Osteoblast (primary cell): ENCODE measurements at regions not wholly inside any gene's neighbourhood (a gene's known extent, or its start where the extent isn't known, plus 50 kb on each side); places are given as distances from the start of the nearest gene placed in this dataset.

Source experiments
- DNase-seq: peaks from one replicate; pipeline ENCODE4 v3.0.0; 2011; ENCODE audit warnings: low spot score, mixed read lengths; ENCODE audit not compliant: insufficient read length; ENCODE audit errors: missing footprints
- H2AFZ ChIP-seq: 2 replicates; pipeline ENCODE4 v1.6.0; 2011; ENCODE audit warnings: mild to moderate bottlenecking, low read length
- H3K27ac ChIP-seq: 2 replicates; pipeline ENCODE4 v1.5.1; 2011; ENCODE audit warnings: mild to moderate bottlenecking, low read depth, low read length, moderate library complexity
- H3K27me3 ChIP-seq: 2 replicates; pipeline ENCODE4 v1.6.0; 2012; ENCODE audit warnings: mild to moderate bottlenecking, control low read depth, inconsistent platforms, low read length, moderate library complexity; ENCODE audit not compliant: insufficient read depth
- H3K36me3 ChIP-seq: 2 replicates; pipeline ENCODE4 v1.5.1; 2011; ENCODE audit warnings: mild to moderate bottlenecking, low read length, control low read depth, moderate library complexity; ENCODE audit not compliant: insufficient read depth
- H3K4me1 ChIP-seq: 2 replicates; pipeline ENCODE4 v1.5.1; 2011; ENCODE audit warnings: mild to moderate bottlenecking, low read length, control low read depth, moderate library complexity; ENCODE audit not compliant: insufficient read depth
- H3K4me2 ChIP-seq: 2 replicates; pipeline ENCODE4 v1.6.0; 2011; ENCODE audit warnings: mild to moderate bottlenecking, low read length; ENCODE audit not compliant: insufficient read depth
- H3K4me3 ChIP-seq: fragments of 200-600 bp; sonication (generic); 3 replicates; pipeline ENCODE4 v1.5.1; 2012; ENCODE audit warnings: mild to moderate bottlenecking, low read length, inconsistent platforms; ENCODE audit not compliant: insufficient read depth
- H3K79me2 ChIP-seq: 2 replicates; pipeline ENCODE4 v1.6.0; 2012; ENCODE audit warnings: mild to moderate bottlenecking, low read length, control low read depth, inconsistent platforms; ENCODE audit not compliant: insufficient read depth
- H3K9me3 ChIP-seq: 2 replicates; pipeline ENCODE4 v1.5.1; 2011; ENCODE audit warnings: low read depth, low read length, control low read depth
- H4K20me1 ChIP-seq: 2 replicates; pipeline ENCODE4 v1.6.0; 2012; ENCODE audit warnings: mild to moderate bottlenecking, low read length, control low read depth; ENCODE audit not compliant: insufficient read depth
- CTCF ChIP-seq: IDR thresholded peaks from 2 replicates; pipeline ENCODE4 v1.5.1; 2011; ENCODE audit warnings: mild to moderate bottlenecking, low read depth, low read length, moderate library complexity; ENCODE audit errors: extremely low read depth

- Histone ChIP-seq H2AFZ (no peak overlapping the region), H3K4me3 (no peak overlapping the region), H3K79me2 (no peaks in the 10 kb centered on the region), H3K36me3 (no peaks in the 10 kb centered on the region), H3K27ac (no peak overlapping the region), H3K4me2 (no peak overlapping the region), H3K4me1 (no peaks in the 10 kb centered on the region), H3K9me3 (no peaks in the 10 kb centered on the region), H3K27me3 (no peaks in the 10 kb centered on the region), H4K20me1 (no peaks in the 10 kb centered on the region)
- DNase-seq = no peak
- TF ChIP-seq CTCF = no peak
Measured at GRCh38 chr2:225841314-225841713, 441.8 kb downstream of the NYAP2 start.

DNA sequence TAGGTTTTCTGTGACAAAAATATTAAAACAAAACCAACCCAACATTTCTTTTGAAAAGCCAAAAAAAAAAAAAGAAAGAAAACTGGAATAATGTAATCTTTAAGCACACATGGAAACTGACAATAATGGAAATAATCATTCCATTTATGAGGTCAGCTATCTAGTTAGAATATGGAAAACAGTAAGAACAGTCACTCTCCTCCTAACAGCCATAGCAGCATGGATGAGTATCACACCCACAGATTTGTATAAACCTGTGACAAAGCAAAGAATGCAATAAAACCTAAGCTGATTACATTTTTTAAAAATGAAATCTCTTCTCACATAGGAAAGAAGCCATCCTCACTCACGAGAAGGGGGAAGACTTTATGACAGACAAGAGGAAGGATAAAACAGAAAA is 437.8 kb downstream of the NYAP2 start:
- Histone ChIP-seq H3K27me3 (no peaks in the 10 kb centered on the region), H2AFZ (no peak overlapping the region), H3K4me3 (no peak overlapping the region), H3K4me1 (no peaks in the 10 kb centered on the region), H3K27ac (no peak overlapping the region), H3K4me2 (no peak overlapping the region), H3K79me2 (no peaks in the 10 kb centered on the region), H3K36me3 (no peaks in the 10 kb centered on the region), H4K20me1 (no peaks in the 10 kb centered on the region), H3K9me3 (no peaks in the 10 kb centered on the region)
- no peak for DNase-seq
- TF ChIP-seq CTCF = no peak

DNA sequence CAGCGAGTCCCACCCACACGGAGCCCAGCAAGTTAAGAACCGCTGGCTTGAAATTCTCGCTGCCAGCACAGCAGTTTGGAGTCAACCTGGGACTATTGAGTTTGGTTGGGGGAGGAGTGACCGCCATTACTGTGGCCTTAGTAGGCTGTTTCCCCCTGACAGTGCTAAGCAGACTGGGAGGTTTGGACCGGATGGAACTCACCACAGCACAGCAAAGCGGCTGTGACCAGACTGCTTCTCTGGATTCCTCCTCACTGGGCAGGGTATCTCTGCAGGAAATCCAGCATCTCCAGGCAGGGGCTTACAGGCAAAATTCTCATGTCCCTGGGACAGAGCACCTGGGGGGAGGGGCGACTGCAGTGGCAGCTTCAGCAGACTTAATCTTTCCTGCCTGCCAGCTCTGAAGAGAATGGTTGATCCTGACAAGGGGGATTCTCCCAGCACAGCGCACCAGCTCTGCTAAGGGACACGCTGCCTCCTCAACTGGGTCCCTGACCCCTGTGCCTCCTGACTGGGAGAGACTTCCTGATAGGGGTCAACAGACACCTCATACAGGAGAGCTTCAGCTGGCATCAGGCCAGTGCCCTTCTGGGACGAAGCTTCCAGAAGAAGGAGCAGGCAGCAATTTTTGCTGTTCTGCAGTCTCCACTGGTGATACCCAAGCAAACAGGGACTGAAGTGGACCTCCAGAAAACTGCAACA is 425.4 kb downstream of the NYAP2 start:
- Histone ChIP-seq H3K4me2 (no peak overlapping the region), H2AFZ (no peak overlapping the region), H3K9me3 (no peaks in the 10 kb centered on the region), H3K27me3 (no peaks in the 10 kb centered on the region), H3K4me1 (no peaks in the 10 kb centered on the region), H3K36me3 (no peaks in the 10 kb centered on the region), H3K27ac (no peak overlapping the region), H4K20me1 (no peaks in the 10 kb centered on the region), H3K79me2 (no peaks in the 10 kb centered on the region), H3K4me3 (no peak overlapping the region)
- no peak for DNase-seq
- TF ChIP-seq CTCF = no peak

GRCh38 chr2:225821351-225821750 is 421.8 kb downstream of the NYAP2 start:
- H3K9me3 ChIP-seq = no peaks in the 10 kb centered on the region
- no peaks in the 10 kb centered on the region for H3K36me3 ChIP-seq
- H3K27me3 ChIP-seq = no peaks in the 10 kb centered on the region
- no peak overlapping the region for H2AFZ ChIP-seq
- H3K4me2 ChIP-seq = no peak overlapping the region
- no peaks in the 10 kb centered on the region for H4K20me1 ChIP-seq
- no peak overlapping the region for H3K4me3 ChIP-seq
- no peaks in the 10 kb centered on the region for H3K79me2 ChIP-seq
- H3K27ac ChIP-seq = no peak overlapping the region
- no peaks in the 10 kb centered on the region for H3K4me1 ChIP-seq
- TF ChIP-seq CTCF = no peak
- DNase-seq = no peak
